ENCODE measurements at regions not wholly inside any gene's neighbourhood (a gene's known extent, or its start where the extent isn't known, plus 50 kb on each side); places are given as distances from the start of the nearest gene placed in this dataset.

- no peak for TF ChIP-seq CTCF (IDR thresholded peaks at IDR 0.05)
- no peak for TF ChIP-seq POLR2A (IDR thresholded peaks at IDR 0.05)
Measured at GRCh38 chr4:57499786-57500185, 389.6 kb upstream of the IGFBP7 start.
